HepG2 (cell line): ENCODE measurements at regions not wholly inside any gene's neighbourhood (a gene's known extent, or its start where the extent isn't known, plus 50 kb on each side); places are given as distances from the start of the nearest gene placed in this dataset.

Experiments
- ATAC-seq: fragments of 200-7000 bp; cut with Tn5 transposase; 3 replicates; pipeline ENCODE4 v1.9.1; 2020; ENCODE audit warnings: mild to moderate bottlenecking, moderate library complexity
- BruUV-seq: library from RNA; stranded (reverse); fragments of 400-500 nt; replicated peaks from 2 replicates; lab custom pipeline; 2021; lab: Mats Ljungman, UMichigan
- CTCF ChIA-PET: fragments of 300-600 bp; formaldehyde crosslinking; extraction: SDS; loops from one replicate; lab custom pipeline; 2021; ENCODE audit warnings: low total read pairs, inconsistent platforms, low intra/inter-chr PET ratio; lab: Yijun Ruan, JAX
- POLR2A ChIA-PET: fragments of 350-600 bp; sonication (Branson Sonifier 250); formaldehyde crosslinking; loops from one replicate; lab custom pipeline; 2020; ENCODE audit warnings: antibody characterized with exemption, inconsistent platforms; lab: Yijun Ruan, JAX
- DNase-seq: peaks from one replicate; pipeline ENCODE4 v3.0.0-alpha.2; 2015; ENCODE audit warnings: low spot score
- FAIRE-seq: peaks from 3 replicates; lab custom pipeline; 2011; peaks lifted over from hg19 to GRCh38; lab: Jason Lieb, UNC
- H2AFZ ChIP-seq: one replicate; pipeline ENCODE4 v1.6.1; 2011; ENCODE audit warnings: low read length, inconsistent platforms
- H3K27ac ChIP-seq: fragments of 300-600 bp; 3 replicates; pipeline ENCODE4 v1.8.0; 2011; ENCODE audit warnings: mixed run types, mild to moderate bottlenecking, mixed read lengths, low read length, inconsistent platforms; ENCODE audit not compliant: insufficient read depth; ENCODE audit errors: extremely low read length
- H3K27me3 ChIP-seq, 2 experiments: fragments of 200-600 bp in 1 of 2; 2 replicates in 1 of 2; 3 replicates in 1 of 2; pipeline versions ENCODE4 v1.6.0 to v1.8.0; 2011; ENCODE audit warnings: low read length in 2 of 2, mild to moderate bottlenecking in 2 of 2, moderate library complexity in 2 of 2, inconsistent platforms in 1 of 2; ENCODE audit not compliant: insufficient read depth in 2 of 2, control insufficient read depth in 1 of 2
- H3K36me3 ChIP-seq, 2 experiments: fragments of 200-600 bp in 1 of 2; replicated peaks in 1 of 2; 2 replicates in 1 of 2; 3 replicates in 1 of 2; pipeline versions ENCODE4 v1.5.1 to v1.8.0; 2011; ENCODE audit warnings: low read length in 2 of 2, inconsistent platforms in 1 of 2; ENCODE audit not compliant: insufficient read depth in 2 of 2, control insufficient read depth in 1 of 2
- H3K4me1 ChIP-seq: 2 replicates; pipeline ENCODE4 v1.5.1; 2012; ENCODE audit warnings: low read length, inconsistent platforms; ENCODE audit not compliant: insufficient read depth
- H3K4me2 ChIP-seq: 2 replicates; pipeline ENCODE4 v1.6.0; 2011; ENCODE audit warnings: low read depth, low read length, inconsistent platforms
- H3K4me3 ChIP-seq, 3 experiments: fragments of 200-600 bp in 1 of 3; sonication (generic), shearing (Covaris generic) in 1 of 3; replicated peaks in 1 of 3; 2 replicates each; pipeline ENCODE4 v1.5.1; 2011 to 2016; ENCODE audit warnings: low read length in 3 of 3, inconsistent platforms in 2 of 3, low read depth in 2 of 3, mild to moderate bottlenecking in 2 of 3, control low read depth in 1 of 3, mixed read lengths in 1 of 3; ENCODE audit not compliant: insufficient read depth in 1 of 3
- H3K79me2 ChIP-seq: one replicate; pipeline ENCODE4 v1.6.1; 2011; ENCODE audit warnings: low read length, inconsistent platforms; ENCODE audit not compliant: insufficient read depth
- H3K9ac ChIP-seq: 2 replicates; pipeline ENCODE4 v1.6.0; 2011; ENCODE audit warnings: mild to moderate bottlenecking, low read depth, low read length, inconsistent platforms; ENCODE audit not compliant: insufficient read depth
- H3K9me3 ChIP-seq: 2 replicates; pipeline ENCODE4 v1.5.1; 2012; ENCODE audit warnings: mild to moderate bottlenecking, low read length
- H4K20me1 ChIP-seq: 2 replicates; pipeline ENCODE4 v1.6.0; 2011; ENCODE audit warnings: inconsistent platforms, mild to moderate bottlenecking, low read length, moderate library complexity; ENCODE audit not compliant: insufficient read depth
- MTF1 ChIP-seq: sonication (generic); formaldehyde crosslinking; IDR thresholded peaks from 2 replicates; pipeline ENCODE4 v1.5.0; 2020; ENCODE audit warnings: missing genetic modification reagents
- NR2C2 ChIP-seq: sonication (generic); formaldehyde crosslinking; IDR thresholded peaks from 2 replicates; pipeline ENCODE4 v1.4.0; 2020; ENCODE audit warnings: missing genetic modification reagents, mild to moderate bottlenecking, moderate library complexity, borderline replicate concordance
- PCBP1 ChIP-seq: fragments of 200-400 bp; formaldehyde crosslinking; IDR thresholded peaks from 2 replicates; pipeline ENCODE4 v1.6.1; 2017; ENCODE audit warnings: mild to moderate bottlenecking, low read depth, low read length, borderline replicate concordance
- RAD21 ChIP-seq: fragments of 450-650 bp; formaldehyde crosslinking; IDR thresholded peaks from 2 replicates; pipeline ENCODE4 v1.5.0; 2020; ENCODE audit warnings: mild to moderate bottlenecking
- RBM22 ChIP-seq: fragments of 200-400 bp; formaldehyde crosslinking; optimal IDR thresholded peaks from 2 replicates; pipeline ENCODE3; 2017; ENCODE audit warnings: mild to moderate bottlenecking, low read length, moderate library complexity
- SIN3A ChIP-seq: IDR thresholded peaks from 2 replicates; pipeline ENCODE4 v1.6.1; 2011; ENCODE audit warnings: low read depth, mild to moderate bottlenecking, control low read depth, low read length, borderline replicate concordance
- ZBTB14 ChIP-seq: sonication (generic); formaldehyde crosslinking; IDR thresholded peaks from 2 replicates; pipeline ENCODE4 v1.4.0; 2020; ENCODE audit warnings: missing genetic modification reagents
- ZNF274 ChIP-seq: sonication (generic); formaldehyde crosslinking; IDR thresholded peaks from 2 replicates; pipeline ENCODE4 v1.5.1; 2020; ENCODE audit warnings: mild to moderate bottlenecking, missing genetic modification reagents
- ZNF431 ChIP-seq: sonication (generic); formaldehyde crosslinking; IDR thresholded peaks from 2 replicates; pipeline ENCODE4 v1.9.0; 2022; ENCODE audit warnings: missing genetic modification reagents, low read depth, mild to moderate bottlenecking, borderline replicate concordance
- ZNF687 ChIP-seq: sonication (generic); formaldehyde crosslinking; IDR thresholded peaks from 2 replicates; pipeline ENCODE4 v1.5.1; 2020; ENCODE audit warnings: mild to moderate bottlenecking, missing genetic modification reagents, moderate library complexity
- ZNF713 ChIP-seq: sonication (generic); formaldehyde crosslinking; IDR thresholded peaks from 2 replicates; pipeline ENCODE4 v1.4.0; 2020; ENCODE audit warnings: mild to moderate bottlenecking, missing genetic modification reagents
- WGBS: methylation state at CpG from one replicate; pipeline ENCODE4 v1.1.6; 2017; ENCODE audit warnings: low lambda C conversion rate; 5-methylcytosine and 5-hydroxymethylcytosine counted together
- in situ Hi-C: cut with HindIII; loops from 2 replicates; pipeline ENCODE4 v1.10.0; 2017; ENCODE audit warnings: low pct_unique_long_range_greater_than_20kb; ENCODE audit not compliant: extremely low pct_ligation_motif_present
- intact Hi-C: fragments of 100-400 bp; cut with micrococcal nuclease; formaldehyde crosslinking; loops from one replicate; pipeline ENCODE4 v1.10.0; 2022; ENCODE audit not compliant: unreplicated experiment
- TF ChIP-seq, protein P1 (sequence below): IDR thresholded peaks from 2 replicates; pipeline ENCODE4 v1.4.0; 2020; ENCODE audit warnings: mild to moderate bottlenecking, missing genetic modification reagents
- TF ChIP-seq, protein P2 (sequence below): sonication (generic); formaldehyde crosslinking; IDR thresholded peaks from 2 replicates; pipeline ENCODE4 v1.8.0; 2023; ENCODE audit warnings: mild to moderate bottlenecking, missing genetic modification reagents
- TF ChIP-seq, protein P3 (sequence below): sonication (generic); formaldehyde crosslinking; IDR thresholded peaks from 2 replicates; pipeline ENCODE4 v1.5.1; 2020; ENCODE audit warnings: missing genetic modification reagents, mild to moderate bottlenecking, borderline replicate concordance

DNA sequence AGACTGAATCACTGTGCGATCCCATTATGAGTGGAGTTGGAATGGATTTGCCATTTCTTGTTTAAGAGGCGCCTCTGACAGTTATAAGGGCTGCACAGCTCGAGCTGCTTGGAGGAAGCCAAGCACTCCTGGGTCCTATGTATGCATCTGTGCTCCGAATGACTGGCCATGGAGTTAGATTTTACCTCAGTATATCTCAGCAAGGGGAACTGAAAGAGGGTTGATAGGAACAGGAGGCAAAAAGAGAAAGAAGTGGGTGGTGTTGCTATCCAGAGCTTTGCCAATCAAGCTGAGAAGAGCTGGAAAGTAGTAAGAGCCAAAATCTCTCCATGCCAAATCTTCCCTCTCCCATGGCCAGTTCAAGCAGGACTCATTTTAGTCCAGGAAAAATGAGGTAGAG is 632.0 kb upstream of the KIRREL3 start:
- ATAC-seq (no peak), FAIRE-seq (no peak), DNase-seq (no peak)
- Histone ChIP-seq H3K9me3 (peaks cover 70% of the 10 kb centered on the region), H3K9ac (no peak overlapping the region), H3K4me3 (no peak overlapping the region), H3K4me1 (no peaks in the 10 kb centered on the region), H3K27ac (no peak overlapping the region), H2AFZ (no peak overlapping the region), H3K79me2 (no peaks in the 10 kb centered on the region), H3K4me2 (no peak overlapping the region), H4K20me1 (no peaks in the 10 kb centered on the region), H3K36me3 (no peaks in the 10 kb centered on the region), H3K27me3 (no peaks in the 10 kb centered on the region)
- 17% methylated on average over 4 of the region's 4 CpGs for WGBS
- intact Hi-C loops = no loop called here
- in situ Hi-C loops = no loop called here
- ChIA-PET POLR2A (no interaction called here), CTCF (no interaction called here)
- no TSS peak for BruUV-seq
- TF ChIP-seq PCBP1 = no peak
- TF ChIP-seq NR2C2 (CRISPR knock-in tag) = no peak
- no peak for TF ChIP-seq ZNF687 (CRISPR knock-in tag)
- no peak for TF ChIP-seq SIN3A
- no peak for TF ChIP-seq MTF1 (CRISPR knock-in tag)
- TF ChIP-seq, protein P1, sequence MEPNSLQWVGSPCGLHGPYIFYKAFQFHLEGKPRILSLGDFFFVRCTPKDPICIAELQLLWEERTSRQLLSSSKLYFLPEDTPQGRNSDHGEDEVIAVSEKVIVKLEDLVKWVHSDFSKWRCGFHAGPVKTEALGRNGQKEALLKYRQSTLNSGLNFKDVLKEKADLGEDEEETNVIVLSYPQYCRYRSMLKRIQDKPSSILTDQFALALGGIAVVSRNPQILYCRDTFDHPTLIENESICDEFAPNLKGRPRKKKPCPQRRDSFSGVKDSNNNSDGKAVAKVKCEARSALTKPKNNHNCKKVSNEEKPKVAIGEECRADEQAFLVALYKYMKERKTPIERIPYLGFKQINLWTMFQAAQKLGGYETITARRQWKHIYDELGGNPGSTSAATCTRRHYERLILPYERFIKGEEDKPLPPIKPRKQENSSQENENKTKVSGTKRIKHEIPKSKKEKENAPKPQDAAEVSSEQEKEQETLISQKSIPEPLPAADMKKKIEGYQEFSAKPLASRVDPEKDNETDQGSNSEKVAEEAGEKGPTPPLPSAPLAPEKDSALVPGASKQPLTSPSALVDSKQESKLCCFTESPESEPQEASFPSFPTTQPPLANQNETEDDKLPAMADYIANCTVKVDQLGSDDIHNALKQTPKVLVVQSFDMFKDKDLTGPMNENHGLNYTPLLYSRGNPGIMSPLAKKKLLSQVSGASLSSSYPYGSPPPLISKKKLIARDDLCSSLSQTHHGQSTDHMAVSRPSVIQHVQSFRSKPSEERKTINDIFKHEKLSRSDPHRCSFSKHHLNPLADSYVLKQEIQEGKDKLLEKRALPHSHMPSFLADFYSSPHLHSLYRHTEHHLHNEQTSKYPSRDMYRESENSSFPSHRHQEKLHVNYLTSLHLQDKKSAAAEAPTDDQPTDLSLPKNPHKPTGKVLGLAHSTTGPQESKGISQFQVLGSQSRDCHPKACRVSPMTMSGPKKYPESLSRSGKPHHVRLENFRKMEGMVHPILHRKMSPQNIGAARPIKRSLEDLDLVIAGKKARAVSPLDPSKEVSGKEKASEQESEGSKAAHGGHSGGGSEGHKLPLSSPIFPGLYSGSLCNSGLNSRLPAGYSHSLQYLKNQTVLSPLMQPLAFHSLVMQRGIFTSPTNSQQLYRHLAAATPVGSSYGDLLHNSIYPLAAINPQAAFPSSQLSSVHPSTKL (CRISPR knock-in tag) = no peak
- TF ChIP-seq RAD21 (CRISPR knock-in tag) = no peak
- TF ChIP-seq ZNF713 = no peak
- TF ChIP-seq, protein P2, sequence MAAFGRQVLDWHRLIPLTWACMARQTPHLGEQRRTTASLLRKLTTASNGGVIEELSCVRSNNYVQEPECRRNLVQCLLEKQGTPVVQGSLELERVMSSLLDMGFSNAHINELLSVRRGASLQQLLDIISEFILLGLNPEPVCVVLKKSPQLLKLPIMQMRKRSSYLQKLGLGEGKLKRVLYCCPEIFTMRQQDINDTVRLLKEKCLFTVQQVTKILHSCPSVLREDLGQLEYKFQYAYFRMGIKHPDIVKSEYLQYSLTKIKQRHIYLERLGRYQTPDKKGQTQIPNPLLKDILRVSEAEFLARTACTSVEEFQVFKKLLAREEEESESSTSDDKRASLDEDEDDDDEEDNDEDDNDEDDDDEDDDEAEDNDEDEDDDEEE (CRISPR knock-in tag) = no peak
- no peak for TF ChIP-seq RBM22
- TF ChIP-seq ZBTB14 (CRISPR knock-in tag) = no peak
- TF ChIP-seq ZNF431 (CRISPR knock-in tag) = no peak
- TF ChIP-seq, protein P3, sequence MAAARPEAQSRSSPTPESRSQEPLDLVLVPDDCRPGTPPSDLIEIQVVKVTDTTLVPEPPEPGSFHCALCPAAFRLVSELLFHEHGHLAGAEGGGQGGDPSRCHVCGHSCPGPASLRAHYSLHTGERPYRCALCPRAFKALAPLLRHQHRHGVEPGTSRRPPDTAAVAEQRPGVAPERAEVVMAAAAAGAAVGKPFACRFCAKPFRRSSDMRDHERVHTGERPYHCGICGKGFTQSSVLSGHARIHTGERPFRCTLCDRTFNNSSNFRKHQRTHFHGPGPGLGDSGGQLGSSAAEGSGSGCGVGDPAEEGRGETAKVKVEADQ (CRISPR knock-in tag) = no peak
- TF ChIP-seq ZNF274 (CRISPR knock-in tag) = no peak
